HFFc6 (cell line): ENCODE measurements at regions not wholly inside any gene's neighbourhood (a gene's known extent, or its start where the extent isn't known, plus 50 kb on each side); places are given as distances from the start of the nearest gene placed in this dataset.

Source experiments
- DNase-seq: peaks from one replicate; pipeline ENCODE4 v3.0.0-alpha.2; 2018
- H3K27ac Mint-ChIP-seq: 2 replicates; pipeline ENCODE4 v1.8.0; 2020; ENCODE audit warnings: mild to moderate bottlenecking, mixed read lengths
- H3K27me3 Mint-ChIP-seq: 2 replicates; pipeline ENCODE4 v1.8.0; 2021; ENCODE audit warnings: mild to moderate bottlenecking, moderate library complexity, mixed read lengths; ENCODE audit not compliant: insufficient read depth
- H3K36me3 Mint-ChIP-seq: 2 replicates; pipeline ENCODE4 v1.8.0; 2021; ENCODE audit warnings: low read depth, mixed read lengths
- H3K4me1 Mint-ChIP-seq: 2 replicates; pipeline ENCODE4 v1.8.0; 2020; ENCODE audit warnings: low read depth, mixed read lengths
- H3K4me3 Mint-ChIP-seq: 2 replicates; pipeline ENCODE4 v1.8.0; 2020; ENCODE audit warnings: mild to moderate bottlenecking, moderate library complexity, mixed read lengths
- H3K9me3 Mint-ChIP-seq: 2 replicates; pipeline ENCODE4 v1.8.0; 2020; ENCODE audit warnings: mild to moderate bottlenecking, mixed read lengths
- CTCF ChIP-seq: fragments of 200-600 bp; sonication (generic); IDR thresholded peaks from 2 replicates; pipeline ENCODE4 v1.5.0; 2021; ENCODE audit warnings: antibody characterized with exemption, mild to moderate bottlenecking

DNA sequence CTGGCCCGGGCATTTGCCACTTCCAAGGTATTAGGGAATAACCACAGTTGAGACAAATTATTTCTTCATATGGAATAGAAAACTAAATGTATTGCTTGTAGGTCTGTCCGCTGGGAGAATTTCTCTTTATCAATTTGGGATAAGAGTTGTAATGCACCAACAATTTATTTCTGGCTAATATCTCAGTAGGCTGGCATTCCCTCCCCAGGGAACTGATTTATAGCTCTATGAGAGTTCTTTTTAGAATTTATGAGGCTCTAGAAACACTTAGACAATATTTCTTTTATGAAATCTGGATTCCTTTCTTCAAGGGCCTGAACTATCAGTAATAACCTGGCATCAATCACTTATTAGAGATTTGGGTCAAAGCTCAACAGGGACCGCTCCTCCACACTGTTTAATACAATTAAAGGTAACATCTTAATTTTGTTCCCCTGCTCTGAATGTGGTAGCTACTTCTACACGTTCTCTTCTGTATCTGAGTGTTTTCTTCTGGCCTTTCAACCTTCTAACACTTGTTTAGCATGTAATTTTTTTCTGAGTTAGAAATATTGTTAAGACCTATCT is 857.4 kb upstream of the PRR20A start:
- H3K4me3 Mint-ChIP-seq = no peak overlapping the region
- TF ChIP-seq CTCF = no peak
- no peak for DNase-seq
- no peak overlapping the region for H3K27ac Mint-ChIP-seq
- no peaks in the 10 kb centered on the region for H3K4me1 Mint-ChIP-seq
- peaks cover 51% of the 10 kb centered on the region for H3K9me3 Mint-ChIP-seq
- no peaks in the 10 kb centered on the region; the same call in 1 of the 2 replicates for H3K27me3 Mint-ChIP-seq
- H3K36me3 Mint-ChIP-seq = peaks cover 10% of the 10 kb centered on the region; the same call in 1 of the 2 replicates

- no peak overlapping the region for H3K27ac Mint-ChIP-seq
- no peaks in the 10 kb centered on the region for H3K36me3 Mint-ChIP-seq
- no peaks in the 10 kb centered on the region for H3K27me3 Mint-ChIP-seq
- no peak overlapping the region for H3K4me3 Mint-ChIP-seq
- no peak for DNase-seq
- H3K9me3 Mint-ChIP-seq = 0 out of 2 replicates have a peak, but pooled peaks cover 3% of the 10 kb centered on the region
- no peaks in the 10 kb centered on the region for H3K4me1 Mint-ChIP-seq
- TF ChIP-seq CTCF = no peak
These were observed 841.1 kb upstream of the PRR20A start for GRCh38 chr13:56299650-56300049.

- no peak overlapping the region for H3K27ac Mint-ChIP-seq
- H3K4me3 Mint-ChIP-seq = no peak overlapping the region
- TF ChIP-seq CTCF = no peak
These were observed 826.0 kb upstream of the PRR20A start for GRCh38 chr13:56314765-56315164.

GRCh38 chr13:56317841-56318240 is 822.9 kb upstream of the PRR20A start:
- no peak for TF ChIP-seq CTCF
- Mint-ChIP-seq H3K4me1 (no peaks in the 10 kb centered on the region), H3K27ac (no peak overlapping the region), H3K9me3 (peaks cover 34% of the 10 kb centered on the region), H3K4me3 (no peak overlapping the region), H3K27me3 (no peaks in the 10 kb centered on the region), H3K36me3 (no peaks in the 10 kb centered on the region)
- DNase-seq = no peak

More at GRCh38 chr13:56314765-56315164, 826.0 kb upstream of the PRR20A start:
- peaks cover 33% of the 10 kb centered on the region for H3K9me3 Mint-ChIP-seq
- H3K27me3 Mint-ChIP-seq = no peaks in the 10 kb centered on the region
- no peaks in the 10 kb centered on the region for H3K36me3 Mint-ChIP-seq
- no peaks in the 10 kb centered on the region for H3K4me1 Mint-ChIP-seq
- no peak for DNase-seq

DNA sequence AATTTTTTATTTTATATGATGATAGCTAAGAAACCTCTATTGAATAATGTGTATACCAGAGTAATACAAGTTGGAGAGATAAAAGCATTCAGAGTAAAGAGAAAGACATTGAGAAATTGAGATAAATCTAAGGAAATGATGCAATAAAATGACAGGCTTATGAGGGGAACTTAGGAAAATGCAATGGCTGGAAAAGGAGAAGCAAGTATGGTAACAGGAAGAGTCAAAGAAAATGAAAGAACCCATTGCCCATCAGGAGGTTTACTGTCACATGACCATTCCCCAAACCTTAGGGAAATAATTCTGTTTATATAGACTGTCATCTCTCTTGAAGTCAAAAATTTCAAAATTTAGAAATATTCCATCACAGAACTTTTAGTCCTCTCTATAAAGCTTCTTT is 808.0 kb upstream of the PRR20A start:
- Mint-ChIP-seq H3K4me3 (no peak overlapping the region), H3K27ac (no peak overlapping the region), H3K9me3 (peaks cover 24% of the 10 kb centered on the region), H3K27me3 (no peaks in the 10 kb centered on the region), H3K36me3 (no peaks in the 10 kb centered on the region), H3K4me1 (no peaks in the 10 kb centered on the region)
- DNase-seq = no peak
- TF ChIP-seq CTCF = no peak

DNA sequence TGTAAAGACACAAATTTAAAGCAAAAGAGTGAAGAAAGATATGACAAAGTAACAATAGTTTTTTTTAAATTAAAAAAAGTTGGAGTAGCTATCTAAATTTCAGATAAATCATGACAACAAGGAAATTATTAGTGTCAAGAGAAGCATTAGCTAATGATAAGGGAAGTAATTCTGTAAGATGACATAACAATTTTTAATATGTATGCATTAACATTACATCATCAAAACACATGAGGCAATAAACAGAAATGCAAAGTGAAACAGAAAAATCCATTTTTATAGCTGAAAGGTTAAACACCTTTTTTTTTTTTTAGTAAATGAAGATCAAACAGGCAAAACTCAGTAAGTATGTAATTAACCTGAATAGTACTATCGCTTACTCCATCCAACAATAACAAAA is 804.9 kb upstream of the PRR20A start:
- no peak overlapping the region for H3K27ac Mint-ChIP-seq
- H3K36me3 Mint-ChIP-seq = 0 out of 2 replicates have a peak, but pooled peaks cover under 1% of the 10 kb centered on the region
- TF ChIP-seq CTCF = no peak
- no peak overlapping the region for H3K4me3 Mint-ChIP-seq
- H3K27me3 Mint-ChIP-seq = no peaks in the 10 kb centered on the region
- DNase-seq = no peak
- H3K9me3 Mint-ChIP-seq = peaks cover 33% of the 10 kb centered on the region
- H3K4me1 Mint-ChIP-seq = no peaks in the 10 kb centered on the region
